Activated CD4-positive, alpha-beta T cell treated with anti-CD3 and anti-CD28 coated beads, Interleukin-2, amount 50 U/mL, for 4 hours (primary cell): ENCODE measurements at regions not wholly inside any gene's neighbourhood (a gene's known extent, or its start where the extent isn't known, plus 50 kb on each side); places are given as distances from the start of the nearest gene placed in this dataset.
"Not testable (repeated sequence)": the region's sequence is repeated elsewhere in the genome, so short reads cannot be mapped to it uniquely, and the experiment has no call there.

ENCODE experiments used
- DNase-seq, 2 experiments: peaks; one replicate each; pipeline ENCODE4 v3.0.0-alpha.2; 2020

DNA sequence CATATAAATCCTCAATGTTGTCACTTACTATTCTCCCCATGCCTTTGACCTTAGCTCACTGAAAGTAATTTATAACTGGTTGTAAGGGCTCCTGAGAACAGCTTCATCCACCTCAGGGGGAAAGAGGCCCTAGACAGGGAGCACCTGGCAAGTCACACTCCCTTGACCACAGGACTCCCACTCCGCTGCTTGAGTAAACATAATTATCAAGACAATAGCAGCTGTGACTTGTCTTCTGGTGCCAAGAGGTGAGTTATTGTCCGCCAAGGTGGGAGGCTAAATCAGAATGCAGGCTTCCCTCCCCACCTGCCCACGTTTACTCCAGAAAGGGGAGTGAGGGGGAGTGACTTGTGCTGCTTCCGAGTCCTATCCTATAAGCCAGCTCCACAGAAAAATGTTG is 230.6 kb upstream of the LRATD1 start:
- DNase-seq: no peak

DNA sequence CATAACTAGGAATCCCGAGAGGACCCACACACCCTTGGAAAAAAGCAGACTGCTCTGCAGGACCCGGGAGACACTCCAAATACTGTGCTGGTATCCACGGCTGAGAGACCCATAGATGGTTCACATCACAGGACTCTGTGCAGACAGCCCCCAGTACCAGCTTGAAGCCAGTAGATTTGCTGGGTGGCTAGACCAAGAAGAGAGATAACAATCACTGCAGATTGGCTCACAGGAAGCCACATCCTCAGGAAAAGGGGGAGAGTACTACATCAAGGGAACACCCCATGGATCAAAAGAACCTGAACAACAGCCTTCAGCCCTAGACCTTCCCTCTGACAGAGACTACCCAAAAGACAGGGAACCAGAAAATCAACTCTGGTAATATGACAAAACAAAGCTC is 223.8 kb upstream of the LRATD1 start:
- no peak for DNase-seq

DNA sequence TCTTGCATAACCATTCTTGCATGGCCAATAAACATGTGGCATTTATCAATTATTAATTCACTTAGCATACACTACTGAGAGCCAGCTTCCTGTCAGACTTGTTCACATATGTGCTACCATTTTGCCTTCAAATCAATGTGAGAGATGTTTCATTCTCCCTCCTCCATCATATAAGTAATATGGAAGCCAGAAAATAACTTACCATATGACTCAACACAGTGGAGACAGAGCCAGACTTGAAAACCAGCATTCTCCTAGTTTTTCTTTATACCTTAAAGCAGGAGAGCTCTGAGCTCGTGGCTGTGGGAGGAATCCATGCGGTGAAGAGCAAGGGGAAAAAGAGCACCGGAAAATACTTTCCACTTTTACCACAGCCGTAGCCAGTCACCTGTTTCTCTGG is 215.0 kb upstream of the LRATD1 start:
- DNase-seq: no peak

DNA sequence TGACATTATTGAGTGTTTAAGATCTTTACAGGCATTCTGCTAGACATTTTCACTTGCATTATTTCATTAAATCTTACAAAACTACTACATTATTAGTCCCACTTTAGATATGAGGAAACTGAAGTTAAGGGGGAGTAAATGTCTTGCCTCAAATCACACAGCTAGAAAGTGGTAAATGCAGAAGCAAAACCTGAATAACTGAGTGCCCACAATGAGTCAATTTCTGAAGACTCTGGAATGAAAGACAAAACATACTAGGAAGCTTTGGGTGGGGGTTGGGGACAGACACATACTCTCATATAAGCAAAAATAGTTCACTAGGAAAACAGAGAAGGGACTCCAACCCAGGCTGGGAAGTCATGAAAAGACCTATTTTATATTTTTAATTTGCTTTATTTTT is 214.4 kb upstream of the LRATD1 start:
- DNase-seq: no peak

DNA sequence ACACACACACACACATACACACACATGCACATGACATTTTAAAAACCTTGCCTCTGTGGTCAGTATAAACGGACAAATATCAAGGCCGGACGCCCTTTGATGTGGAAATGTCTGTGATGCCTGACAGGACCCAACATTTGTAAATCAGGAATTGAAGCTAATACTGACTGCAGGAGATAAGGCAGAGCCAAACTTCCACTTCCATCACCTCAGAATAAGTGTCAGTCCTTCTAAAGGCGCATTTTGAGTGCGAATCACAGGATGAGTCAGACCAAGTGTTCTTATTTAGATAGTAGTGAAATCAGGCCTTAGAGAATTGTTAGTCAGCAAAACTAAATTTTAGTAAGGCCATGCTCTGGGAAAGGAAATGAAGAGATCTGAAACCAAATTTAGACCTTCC is 211.7 kb upstream of the LRATD1 start:
- no peak for DNase-seq

DNA sequence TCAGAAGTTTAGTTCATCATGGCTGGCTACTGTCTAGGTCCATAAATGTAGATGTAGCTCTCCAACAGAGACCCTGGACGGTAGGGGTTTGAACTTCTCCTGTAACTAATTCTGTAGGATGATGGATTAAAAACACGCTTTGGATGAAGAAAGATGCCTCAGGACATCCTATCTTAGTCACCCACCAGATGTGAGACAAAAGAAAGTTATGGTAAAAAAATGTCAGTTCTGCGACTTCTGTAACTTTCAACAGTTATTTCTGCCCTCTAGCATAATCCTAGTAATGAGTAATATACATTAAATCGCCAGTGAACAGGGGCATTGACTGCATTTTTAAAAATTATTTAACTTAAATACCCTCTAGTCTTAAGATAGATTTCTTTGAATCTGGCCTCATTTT is 210.1 kb upstream of the LRATD1 start:
- DNase-seq: no peak

DNA sequence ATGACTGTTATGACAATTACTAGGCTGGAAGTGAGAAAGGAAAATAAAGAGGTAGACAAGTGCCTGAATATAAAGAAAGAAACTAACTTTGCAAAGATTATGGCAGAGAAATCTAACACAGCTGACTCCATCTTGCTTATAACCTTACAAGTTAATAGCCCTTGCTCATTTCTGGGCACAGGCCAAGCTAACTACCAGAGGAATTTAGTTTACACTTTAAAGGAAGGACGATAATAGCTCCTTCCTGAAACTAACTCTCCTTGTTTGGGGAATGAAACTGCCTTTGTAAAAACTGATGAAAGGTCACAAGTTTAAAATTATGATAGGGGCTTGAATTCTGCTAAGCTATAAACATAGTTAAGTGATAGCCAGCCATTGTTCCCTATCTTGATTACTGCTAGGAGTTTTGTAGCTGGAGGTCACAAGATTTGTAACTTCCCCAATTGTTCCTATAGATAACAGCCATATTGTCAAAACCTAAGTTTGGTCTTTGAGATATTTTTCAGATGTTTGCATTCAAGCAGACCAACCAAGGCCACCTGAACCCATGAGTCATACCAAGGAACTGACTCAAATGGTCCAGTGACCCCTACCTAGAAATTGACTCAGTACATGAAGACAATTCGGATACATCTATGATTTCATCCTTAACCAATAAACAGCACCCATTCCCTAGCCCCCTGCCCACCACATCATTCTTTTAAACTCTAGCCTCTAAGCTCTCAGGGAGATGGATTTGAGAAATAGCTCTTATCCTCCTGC is 209.2 kb upstream of the LRATD1 start:
- no peak for DNase-seq

DNA sequence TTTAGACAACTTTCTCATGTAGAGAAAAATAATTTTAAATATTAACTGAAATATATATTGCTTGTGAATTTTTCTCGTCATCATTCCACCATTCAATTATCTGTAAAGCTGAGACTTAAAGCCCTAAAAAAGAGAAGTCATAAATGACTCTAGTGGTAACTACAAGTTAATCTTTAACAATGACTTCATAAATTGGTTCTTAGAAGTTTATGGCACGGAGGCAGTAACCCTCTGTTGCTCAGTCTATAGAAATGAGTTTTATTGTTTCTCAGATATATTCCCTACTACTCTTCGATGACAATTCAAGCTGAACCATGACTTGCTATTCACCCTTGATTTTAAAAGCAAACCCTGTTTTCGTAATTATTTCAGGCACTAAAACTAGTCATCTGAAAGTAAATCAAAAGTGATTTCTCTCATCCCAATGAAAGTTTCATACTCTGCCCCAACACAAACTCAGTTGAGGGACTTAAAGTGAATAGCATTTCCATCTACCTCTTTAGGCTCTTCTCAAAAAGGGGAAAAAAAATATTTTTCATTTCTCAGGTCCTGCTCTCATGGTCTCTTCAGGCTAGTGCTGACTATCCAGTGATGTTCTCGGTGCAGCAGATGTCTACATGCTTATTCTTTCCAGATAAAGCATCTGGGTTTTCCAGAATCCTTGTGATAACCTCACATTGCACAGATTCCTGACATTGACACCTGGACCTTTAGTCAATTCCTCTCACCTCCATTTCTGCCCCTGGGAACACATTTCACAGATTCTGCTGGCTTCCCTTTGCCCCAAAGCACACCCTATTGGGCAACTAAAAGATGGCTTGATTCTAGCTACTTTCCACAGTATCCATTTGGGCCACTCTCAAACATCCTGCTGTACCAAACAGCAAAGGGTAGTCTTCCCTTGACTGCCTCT is 207.8 kb upstream of the LRATD1 start:
- no peak for DNase-seq

DNA sequence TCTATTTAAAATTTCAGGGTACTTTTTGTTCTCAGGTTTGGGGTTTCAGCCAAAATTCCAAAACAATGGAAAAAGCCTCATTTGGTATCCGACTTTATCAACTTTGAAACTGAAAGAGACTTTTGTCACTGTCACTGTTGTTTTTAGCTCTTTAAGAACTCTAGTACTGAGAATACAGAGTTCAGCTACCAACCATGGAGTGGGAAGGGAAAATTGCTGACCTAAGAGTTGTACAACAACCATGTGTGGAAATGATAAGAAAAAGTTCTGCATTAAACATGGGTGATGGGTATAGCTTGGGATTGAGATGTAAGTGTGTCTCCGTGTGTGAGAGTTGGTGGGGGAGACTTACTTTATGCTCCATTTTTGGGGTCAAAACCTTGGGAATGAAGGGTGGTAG is 206.6 kb upstream of the LRATD1 start:
- no peak for DNase-seq

DNA sequence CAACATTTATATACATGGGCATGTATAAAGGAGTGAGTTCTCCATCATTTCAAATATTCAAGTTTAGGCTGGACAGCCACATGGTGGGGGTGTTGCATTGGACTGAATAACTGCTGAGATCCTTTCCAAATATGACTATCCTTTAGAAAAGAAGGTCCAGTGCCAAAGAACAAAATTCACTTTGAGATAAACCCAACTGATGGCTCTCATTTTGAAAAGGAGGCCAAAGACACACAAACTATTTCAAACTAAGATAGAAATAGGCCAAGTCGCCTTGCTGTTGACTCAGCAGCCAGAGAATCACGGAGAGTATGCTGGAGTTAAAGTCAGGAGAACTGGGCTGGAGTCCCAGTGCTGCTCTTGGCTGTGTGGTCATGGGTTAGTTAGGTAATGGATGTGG is 204.5 kb upstream of the LRATD1 start:
- no peak for DNase-seq

DNA sequence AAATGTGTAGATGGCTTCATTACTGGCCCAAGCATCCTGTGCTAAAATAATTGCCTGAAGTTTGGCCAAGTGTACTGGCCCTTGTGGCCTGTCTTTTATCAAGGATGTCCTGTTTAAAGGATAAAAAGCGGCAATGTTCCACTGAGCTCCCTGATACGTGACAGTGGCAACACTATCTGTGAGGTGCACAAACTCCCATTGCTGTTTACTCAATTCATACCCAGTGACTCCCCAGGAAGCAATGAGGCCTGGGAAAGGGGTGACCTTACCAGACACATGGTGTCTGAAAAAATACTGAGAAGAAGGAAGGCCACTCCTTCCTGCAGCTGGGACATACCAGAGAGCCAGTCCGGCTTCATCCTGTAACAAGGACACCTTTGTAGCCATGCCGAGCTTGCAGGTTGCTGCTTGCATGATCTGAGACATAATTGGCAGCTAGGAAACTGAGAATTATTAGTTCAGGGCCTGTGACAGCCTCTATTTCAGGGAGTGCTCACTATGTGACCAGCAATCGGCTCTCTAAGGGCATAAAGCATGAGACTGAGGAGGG is 198.5 kb upstream of the LRATD1 start:
- DNase-seq: no peak

DNA sequence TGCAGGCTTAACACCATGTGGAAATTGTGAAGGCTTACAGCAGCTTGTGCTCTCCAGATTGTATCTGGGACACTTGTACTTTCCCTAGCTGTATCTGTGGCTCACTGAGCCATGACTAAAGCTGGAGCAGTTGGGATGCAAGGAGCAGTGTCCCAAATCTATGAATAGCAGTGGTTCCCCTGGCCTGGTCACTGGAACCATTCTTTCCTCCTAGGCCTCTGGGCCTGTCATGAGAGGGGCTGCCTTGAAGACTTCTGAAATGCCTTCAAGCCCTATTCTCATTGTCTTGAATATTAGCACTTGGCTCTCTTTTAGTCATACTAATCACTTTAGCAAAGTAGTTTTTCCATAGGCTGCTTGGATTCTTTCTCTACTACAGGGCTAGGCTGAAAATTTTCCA is 186.8 kb upstream of the LRATD1 start:
- DNase-seq: no peak

DNA sequence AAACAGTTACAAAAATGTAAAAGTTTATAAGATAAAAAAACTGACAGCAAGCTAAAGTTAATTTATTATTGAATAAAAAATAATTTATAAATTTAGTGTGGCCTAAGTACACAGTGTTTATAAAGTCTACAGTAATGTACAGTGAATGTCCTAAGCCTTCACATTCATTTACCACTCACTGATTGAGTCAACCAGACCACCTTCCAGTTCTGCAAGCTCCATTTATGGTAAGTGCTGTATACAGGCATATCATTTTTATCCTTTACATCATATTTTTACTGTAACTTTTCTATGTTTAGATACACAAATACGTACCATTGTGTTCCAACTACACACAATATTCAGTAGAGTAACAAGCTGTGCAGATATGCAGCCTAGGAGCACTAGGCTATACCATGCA is 184.2 kb upstream of the LRATD1 start:
- no peak for DNase-seq

DNA sequence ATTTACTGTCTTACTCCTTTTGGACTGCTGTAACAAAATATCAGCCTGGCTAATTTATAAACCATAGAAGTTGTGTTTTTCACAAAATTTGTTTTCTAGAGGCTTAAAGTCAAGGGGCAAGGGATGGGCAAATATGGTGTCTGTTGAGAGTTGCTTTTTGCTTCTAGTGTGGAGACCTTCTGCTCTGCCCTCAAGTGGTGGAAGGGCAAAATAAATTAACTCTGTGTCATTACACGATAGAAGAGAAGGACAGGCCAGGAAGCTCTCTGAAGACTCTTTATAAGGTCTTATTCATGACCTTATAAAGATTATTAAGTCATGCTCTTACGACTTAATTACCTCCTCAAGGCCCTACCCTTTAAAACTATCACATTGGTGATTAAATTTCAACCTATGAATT is 181.2 kb upstream of the LRATD1 start:
- no peak for DNase-seq

DNA sequence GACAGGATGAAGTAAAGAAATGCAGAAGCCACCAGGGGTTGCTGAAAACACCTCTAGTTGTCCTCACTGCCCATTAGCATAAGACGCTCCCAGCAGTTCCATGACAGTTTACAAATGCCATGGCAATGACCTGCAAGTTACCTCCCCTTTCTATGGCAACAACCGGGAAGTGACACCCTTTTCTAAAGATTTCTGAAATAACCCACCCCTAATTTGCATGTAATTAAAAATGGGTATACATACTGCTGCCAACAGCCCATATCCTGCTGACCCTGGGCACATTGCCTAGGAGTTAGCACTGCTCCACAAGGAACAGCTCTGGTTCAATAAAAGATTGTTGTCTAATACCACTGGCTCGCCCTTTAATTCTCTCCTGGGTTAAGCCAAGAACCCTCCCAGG is 178.3 kb upstream of the LRATD1 start:
- no peak for DNase-seq

DNA sequence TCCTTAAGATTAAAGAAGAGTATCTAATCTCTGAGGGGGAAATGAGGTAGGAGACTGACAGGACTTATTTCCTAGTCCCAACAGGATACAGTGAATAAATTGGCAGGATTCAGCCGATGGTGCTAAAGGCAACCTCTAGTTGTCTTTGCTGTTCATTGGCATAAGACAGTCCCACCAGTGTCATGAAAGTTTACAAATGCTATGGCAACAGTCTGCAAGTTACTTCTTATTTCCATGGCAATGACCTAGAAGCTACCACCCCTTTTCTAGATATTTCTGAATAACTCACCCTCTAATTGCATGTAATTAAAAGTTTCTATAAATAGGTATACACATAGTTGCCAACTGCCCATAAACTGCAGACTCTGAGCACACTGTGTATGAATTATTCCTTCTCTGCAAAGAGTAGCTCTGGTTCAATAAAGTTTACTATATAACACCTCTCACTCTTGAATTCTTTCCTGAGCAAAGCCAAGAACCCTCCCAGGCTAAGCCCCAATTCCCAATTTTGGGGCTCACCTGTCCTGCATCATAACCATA is 172.7 kb upstream of the LRATD1 start:
- no peak for DNase-seq

DNA sequence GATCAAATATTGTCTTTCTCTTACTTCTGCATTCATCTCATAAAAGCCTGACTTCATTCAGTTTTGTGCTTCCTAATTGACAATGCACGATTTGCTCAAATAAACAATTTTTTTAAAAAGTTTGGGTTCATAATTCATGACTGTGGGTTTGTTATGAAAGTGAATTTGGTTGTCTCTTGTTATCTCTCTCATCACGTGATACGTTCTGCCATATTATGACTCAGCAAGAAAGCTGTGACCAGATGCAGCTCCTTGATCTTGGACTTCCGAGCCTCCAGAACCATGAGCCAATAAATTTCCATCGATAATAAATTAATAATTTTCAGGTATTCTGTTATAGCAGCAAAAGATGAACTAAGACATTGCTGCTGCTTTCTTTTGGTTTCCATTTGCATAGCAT is 156.5 kb upstream of the LRATD1 start:
- DNase-seq: no peak

DNA sequence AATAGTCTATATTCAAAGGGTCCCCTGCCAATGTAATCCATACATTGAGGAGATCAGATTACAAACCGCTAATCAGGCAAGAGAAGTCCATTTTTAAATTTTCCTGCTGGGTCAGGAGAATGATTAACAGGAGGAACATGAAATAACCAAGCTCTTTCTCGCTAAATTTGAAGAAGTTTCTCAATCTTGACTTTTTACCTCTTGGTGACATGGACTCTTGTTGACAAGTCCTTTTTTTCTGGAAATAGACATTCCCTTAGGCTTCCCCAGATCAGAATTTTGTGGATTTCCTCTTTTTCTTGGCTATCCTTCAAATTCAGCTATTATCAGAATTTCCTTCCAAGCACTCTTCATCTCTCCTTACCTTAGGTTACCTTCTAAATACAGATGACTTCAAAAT is 153.0 kb upstream of the LRATD1 start:
- DNase-seq: no peak

DNA sequence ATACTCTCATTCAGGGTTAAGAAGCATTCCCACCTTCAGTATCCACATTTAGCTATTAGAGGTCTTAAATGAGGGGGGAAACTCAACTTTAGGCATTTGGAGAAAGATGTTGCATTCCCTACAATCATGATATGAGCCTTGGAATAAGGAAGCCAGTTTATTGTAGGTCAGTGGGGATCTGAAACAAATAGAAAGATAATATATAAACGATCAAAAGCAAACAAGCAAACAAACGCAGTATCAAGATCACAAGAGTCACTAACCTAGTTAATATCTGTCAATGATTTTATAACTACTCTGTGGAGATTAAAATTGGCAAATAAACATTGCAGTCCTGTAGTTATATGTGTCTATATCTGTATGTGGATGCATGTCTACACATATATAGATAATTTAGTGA is 152.4 kb upstream of the LRATD1 start:
- DNase-seq: no peak

DNA sequence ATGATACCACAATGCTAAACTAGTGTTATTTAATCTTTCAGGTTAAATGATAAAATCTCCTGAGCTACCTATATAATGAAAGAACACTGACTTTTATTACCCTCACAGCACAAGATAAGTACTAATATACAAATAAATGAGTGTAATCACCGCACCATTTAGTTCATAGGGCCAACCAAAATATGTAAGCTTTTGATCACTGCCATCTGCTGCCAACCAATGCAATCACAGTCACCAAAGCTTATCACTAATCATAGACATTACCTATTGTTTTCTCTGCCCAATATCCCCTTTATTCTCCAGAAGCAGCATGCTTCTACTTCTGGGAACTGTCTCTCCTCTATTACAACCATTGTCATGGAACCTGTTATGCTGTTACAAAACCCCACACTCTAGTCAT is 151.6 kb upstream of the LRATD1 start:
- no peak for DNase-seq

DNA sequence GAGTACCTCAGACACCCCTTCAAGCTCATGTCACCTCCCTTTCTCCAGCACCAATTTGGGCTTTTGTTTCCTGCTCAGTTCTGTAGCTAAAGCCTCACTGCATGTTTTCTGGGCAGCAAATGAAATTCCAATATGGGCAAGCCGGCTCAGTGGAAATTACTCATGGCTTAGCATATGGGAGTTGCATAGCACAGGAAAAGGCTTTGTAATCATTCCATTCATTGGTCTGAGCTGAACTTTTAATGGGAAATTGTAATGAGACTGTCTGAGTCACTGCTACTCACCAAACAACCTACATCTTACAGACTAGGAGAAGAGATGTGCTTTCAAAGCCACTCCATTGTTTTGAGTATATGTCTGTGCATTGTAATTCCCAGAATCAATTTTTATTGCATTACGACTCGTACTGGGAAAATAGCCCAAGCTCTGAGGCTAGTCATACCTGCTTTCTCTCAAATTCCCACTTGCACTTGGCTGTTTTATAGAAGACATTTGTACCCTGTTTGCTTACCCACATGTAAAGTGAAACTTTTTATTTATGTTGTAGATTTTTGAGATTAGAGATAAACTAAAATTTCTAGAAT is 139.5 kb upstream of the LRATD1 start:
- no peak for DNase-seq

DNA sequence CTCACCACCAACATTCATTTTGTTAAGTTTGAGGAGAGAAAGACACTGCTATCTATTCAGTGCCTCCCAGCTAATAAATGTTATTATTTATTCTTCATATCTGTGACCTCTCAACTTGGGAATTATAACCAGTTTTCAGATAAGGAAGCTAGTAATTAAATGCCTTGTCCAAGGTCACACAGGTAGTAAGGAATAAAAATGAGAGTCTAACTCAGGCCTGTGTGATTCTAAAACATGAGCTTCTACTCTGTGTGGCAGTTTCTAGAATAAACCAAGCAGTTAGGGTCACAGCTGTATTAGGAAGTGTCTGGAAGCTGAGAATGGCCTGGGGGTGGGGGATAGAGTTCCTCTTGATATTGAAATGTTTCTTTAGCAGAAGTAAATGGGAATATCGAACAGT is 137.8 kb upstream of the LRATD1 start:
- DNase-seq: no peak

DNA sequence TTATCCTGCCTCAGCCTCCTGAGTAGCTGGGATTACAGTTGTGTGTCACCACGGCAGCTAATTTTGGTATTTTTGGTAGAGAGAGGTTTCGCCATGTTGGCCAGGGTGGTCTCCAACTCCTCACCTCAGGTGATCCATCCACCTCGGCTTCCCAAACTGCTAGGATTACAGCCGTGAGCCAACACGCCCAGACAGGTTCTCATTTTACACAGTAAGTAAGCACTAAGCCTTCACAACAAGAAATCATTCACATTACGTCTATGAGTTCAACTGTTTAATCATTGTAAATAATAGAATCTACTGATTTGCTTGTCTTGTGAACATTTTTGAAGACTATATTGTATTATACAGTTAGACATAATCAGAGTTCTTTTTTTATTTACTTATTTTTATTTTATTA is 131.5 kb upstream of the LRATD1 start:
- DNase-seq: no peak

DNA sequence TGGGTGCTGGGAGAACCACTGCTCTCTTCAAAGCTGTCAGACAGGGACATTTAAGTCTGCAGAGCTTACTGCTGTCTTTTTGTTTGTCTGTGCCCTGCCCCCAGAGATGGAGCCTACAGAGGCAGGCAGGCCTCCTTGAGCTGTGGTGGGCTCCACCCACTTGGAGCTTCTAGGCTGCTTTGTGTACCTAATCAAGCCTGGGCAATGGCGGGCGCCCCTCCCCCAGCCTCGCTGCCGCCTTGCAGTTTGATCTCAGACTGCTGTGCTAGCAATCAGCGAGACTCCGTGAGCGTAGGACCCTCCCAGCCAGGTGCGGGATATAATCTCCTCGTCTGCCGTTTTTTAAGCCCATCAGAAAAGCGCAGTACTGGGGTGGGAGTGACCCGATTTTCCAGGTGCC is 125.6 kb upstream of the LRATD1 start:
- DNase-seq: not testable (repeated sequence)
